PFSK-1 (cell line): ENCODE measurements at regions not wholly inside any gene's neighbourhood (a gene's known extent, or its start where the extent isn't known, plus 50 kb on each side); places are given as distances from the start of the nearest gene placed in this dataset.

Experiments used
- FOXP2 ChIP-seq: optimal IDR thresholded peaks from 2 replicates; pipeline ENCODE3; 2011; ENCODE audit warnings: borderline replicate concordance, control low read depth, inconsistent platforms; ENCODE audit not compliant: insufficient read depth; ENCODE audit errors: extremely low read length, extremely low read depth
- POLR2AphosphoS5 ChIP-seq: IDR thresholded peaks from 2 replicates; pipeline ENCODE4 v1.6.1; 2012; ENCODE audit warnings: low read depth, mild to moderate bottlenecking, control low read depth, low read length, moderate library complexity
- SIN3A ChIP-seq: IDR thresholded peaks from 2 replicates; pipeline ENCODE4 v1.6.1; 2012; ENCODE audit warnings: mild to moderate bottlenecking, low read length, moderate library complexity, borderline replicate concordance; ENCODE audit not compliant: insufficient read depth
- TAF1 ChIP-seq: IDR thresholded peaks from 2 replicates; pipeline ENCODE4 v1.6.1; 2012; ENCODE audit warnings: low read length, control low read depth, borderline replicate concordance; ENCODE audit not compliant: insufficient read depth
- TF ChIP-seq, protein P1 (sequence below), 2 experiments: IDR thresholded peaks; 2 replicates each; pipeline versions ENCODE4 v1.6.1 to v1.8.0; 2011 to 2012; ENCODE audit warnings: low read depth in 2 of 2, low read length in 2 of 2, control low read depth in 1 of 2, inconsistent platforms in 1 of 2, mild to moderate bottlenecking in 1 of 2, moderate library complexity in 1 of 2; ENCODE audit not compliant: insufficient read depth in 1 of 2

DNA sequence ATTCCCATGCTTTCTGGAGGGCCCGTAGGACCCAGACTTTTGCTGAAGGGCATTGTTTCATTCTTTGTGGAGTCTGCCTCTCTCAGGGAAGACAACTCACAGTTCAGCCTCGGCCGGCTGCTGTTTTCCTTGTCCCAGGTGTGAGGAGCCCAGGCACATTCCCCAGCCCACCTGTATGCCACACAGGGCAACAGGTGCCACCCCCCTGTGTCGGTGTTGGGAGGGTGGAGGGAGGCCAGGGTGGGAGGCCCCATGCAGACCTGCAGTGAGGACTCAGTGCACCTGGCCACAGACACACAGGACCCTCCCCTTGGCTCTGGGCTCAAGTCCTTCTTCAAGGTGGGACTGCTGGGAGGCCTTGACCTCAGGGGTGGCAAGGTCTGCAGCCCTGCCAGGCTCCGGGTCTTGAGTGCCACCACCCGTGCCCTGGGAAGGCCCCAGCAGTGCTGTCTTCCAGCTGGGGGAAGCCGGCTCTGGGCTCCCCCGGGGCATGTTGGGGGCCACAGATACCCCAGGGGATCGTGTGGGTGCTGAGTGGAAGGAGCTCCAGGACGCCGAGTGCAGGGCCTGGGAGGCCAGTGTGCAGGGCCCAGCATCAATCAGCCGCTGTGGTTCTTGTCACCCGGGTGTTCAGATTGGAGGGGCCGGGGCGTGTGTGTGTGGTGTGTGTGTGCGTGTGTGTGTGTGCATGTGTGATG, 1286.1 kb downstream of the BRD1 start:
- TF ChIP-seq FOXP2 (no peak), SIN3A (no peak), TAF1 (no peak), POLR2AphosphoS5 (no peak)
- TF ChIP-seq, protein P1, sequence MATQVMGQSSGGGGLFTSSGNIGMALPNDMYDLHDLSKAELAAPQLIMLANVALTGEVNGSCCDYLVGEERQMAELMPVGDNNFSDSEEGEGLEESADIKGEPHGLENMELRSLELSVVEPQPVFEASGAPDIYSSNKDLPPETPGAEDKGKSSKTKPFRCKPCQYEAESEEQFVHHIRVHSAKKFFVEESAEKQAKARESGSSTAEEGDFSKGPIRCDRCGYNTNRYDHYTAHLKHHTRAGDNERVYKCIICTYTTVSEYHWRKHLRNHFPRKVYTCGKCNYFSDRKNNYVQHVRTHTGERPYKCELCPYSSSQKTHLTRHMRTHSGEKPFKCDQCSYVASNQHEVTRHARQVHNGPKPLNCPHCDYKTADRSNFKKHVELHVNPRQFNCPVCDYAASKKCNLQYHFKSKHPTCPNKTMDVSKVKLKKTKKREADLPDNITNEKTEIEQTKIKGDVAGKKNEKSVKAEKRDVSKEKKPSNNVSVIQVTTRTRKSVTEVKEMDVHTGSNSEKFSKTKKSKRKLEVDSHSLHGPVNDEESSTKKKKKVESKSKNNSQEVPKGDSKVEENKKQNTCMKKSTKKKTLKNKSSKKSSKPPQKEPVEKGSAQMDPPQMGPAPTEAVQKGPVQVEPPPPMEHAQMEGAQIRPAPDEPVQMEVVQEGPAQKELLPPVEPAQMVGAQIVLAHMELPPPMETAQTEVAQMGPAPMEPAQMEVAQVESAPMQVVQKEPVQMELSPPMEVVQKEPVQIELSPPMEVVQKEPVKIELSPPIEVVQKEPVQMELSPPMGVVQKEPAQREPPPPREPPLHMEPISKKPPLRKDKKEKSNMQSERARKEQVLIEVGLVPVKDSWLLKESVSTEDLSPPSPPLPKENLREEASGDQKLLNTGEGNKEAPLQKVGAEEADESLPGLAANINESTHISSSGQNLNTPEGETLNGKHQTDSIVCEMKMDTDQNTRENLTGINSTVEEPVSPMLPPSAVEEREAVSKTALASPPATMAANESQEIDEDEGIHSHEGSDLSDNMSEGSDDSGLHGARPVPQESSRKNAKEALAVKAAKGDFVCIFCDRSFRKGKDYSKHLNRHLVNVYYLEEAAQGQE (IDR thresholded peaks at IDR 0.05; ENCODE audit: insufficient read depth in 1 of 2, low read depth in 2 of 2, low read length in 2 of 2) = no peak

DNA sequence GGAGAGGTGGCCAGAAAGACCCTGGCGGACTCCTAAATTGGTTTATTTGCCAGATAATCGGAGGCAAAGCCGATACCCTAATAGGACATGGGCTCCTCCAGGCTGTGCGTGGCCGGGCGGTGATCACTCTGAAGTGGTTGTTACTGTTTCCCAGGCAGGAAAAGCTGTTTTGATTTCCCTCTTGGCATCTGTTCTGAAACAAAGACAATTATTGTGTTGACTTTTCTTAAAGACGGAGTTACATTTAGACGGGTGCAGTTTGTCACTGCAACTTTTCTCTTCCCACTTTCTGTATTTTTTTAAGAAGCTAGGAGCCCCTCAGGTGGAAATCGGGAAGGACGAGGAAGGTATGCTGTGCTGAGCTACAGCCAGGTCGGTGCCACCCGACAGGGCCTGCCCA, 1288.4 kb downstream of the BRD1 start:
- TF ChIP-seq POLR2AphosphoS5 = no peak
- TF ChIP-seq, protein P1 (IDR thresholded peaks at IDR 0.05; ENCODE audit: insufficient read depth in 1 of 2, low read depth in 2 of 2, low read length in 2 of 2) = no peak
- no peak for TF ChIP-seq TAF1
- TF ChIP-seq FOXP2 = no peak
- TF ChIP-seq SIN3A = no peak

DNA sequence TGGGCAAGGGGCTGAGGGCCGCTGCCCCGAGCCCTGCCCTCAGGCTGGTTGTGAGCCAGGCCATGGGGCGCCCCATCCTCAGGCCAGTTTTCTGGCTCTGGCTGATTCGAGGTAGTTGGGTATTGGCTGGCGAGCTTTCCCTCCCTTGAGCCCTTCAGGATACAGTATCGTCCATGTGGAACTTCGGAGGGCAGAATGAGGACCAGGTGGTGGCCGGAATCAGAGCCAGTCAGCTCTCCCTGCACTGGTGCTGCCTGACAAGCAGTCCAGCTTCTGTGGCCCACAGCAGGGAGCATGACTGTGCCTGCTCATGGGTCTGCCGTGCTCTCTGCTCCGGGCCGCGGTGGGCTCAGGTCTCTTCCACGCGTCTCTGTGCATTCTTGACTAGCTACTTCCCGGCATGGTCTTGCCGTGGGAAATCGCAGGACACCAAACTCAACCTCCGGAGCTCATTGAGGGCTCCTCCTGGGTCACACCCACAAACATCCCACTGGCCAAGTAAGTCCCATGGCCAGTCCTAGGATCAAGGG, 1289.3 kb downstream of the BRD1 start:
- TF ChIP-seq, protein P1 (IDR thresholded peaks at IDR 0.05; ENCODE audit: insufficient read depth in 1 of 2, low read depth in 2 of 2, low read length in 2 of 2) = no peak
- no peak for TF ChIP-seq FOXP2
- no peak for TF ChIP-seq SIN3A
- TF ChIP-seq TAF1 = no peak
- no peak for TF ChIP-seq POLR2AphosphoS5

DNA sequence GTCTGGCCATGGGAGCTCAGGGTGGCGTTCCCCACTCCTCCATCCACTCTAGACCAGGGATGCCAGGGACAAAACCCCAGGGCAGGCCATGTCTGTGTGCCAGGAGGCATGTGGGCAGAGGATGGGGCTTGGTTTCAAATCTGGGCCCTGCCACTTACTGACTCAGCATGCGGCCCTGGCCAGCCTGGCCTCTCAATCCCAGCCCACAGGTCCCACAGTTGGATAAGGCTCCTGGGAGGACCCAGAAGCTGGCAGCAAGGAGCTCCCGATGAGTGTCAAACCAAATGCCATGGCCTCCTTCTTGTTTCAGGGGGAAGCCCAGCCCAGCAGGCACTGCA, 1290.4 kb downstream of the BRD1 start:
- TF ChIP-seq SIN3A = no peak
- no peak for TF ChIP-seq FOXP2
- TF ChIP-seq POLR2AphosphoS5 = no peak
- no peak for TF ChIP-seq TAF1
- TF ChIP-seq, protein P1 (IDR thresholded peaks at IDR 0.05; ENCODE audit: insufficient read depth in 1 of 2, low read depth in 2 of 2, low read length in 2 of 2) = no peak
